ENCODE measurements at regions not wholly inside any gene's neighbourhood (a gene's known extent, or its start where the extent isn't known, plus 50 kb on each side); places are given as distances from the start of the nearest gene placed in this dataset.

GRCh38 chr1:72601035-72601674 is 318.8 kb upstream of the NEGR1 start:
- no peak for DNase-seq (ENCODE audit: low read depth)
- no peak for TF ChIP-seq CTCF (IDR thresholded peaks at IDR 0.05; ENCODE audit: insufficient read depth, low read length, severe bottlenecking)
- H3K4me3 ChIP-seq (ENCODE audit: low read depth, low read length), result no peak overlapping the region
- no peak for FAIRE-seq
- no peaks in the 10 kb centered on the region for H3K36me3 ChIP-seq (ENCODE audit: control insufficient read depth, insufficient read depth, low read length)
- H3K27me3 ChIP-seq (ENCODE audit: control insufficient read depth, insufficient read depth, low read length), result no peaks in the 10 kb centered on the region

GRCh38 chr1:72586023-72586685 is 303.8 kb upstream of the NEGR1 start:
- no peaks in the 10 kb centered on the region for H3K36me3 ChIP-seq (ENCODE audit: control insufficient read depth, insufficient read depth, low read length)
- no peak for DNase-seq (ENCODE audit: low read depth)
- H3K4me3 ChIP-seq (ENCODE audit: low read depth, low read length), result no peak overlapping the region
- FAIRE-seq, result no peak
- no peak for TF ChIP-seq CTCF (IDR thresholded peaks at IDR 0.05; ENCODE audit: insufficient read depth, low read length, severe bottlenecking)
- no peaks in the 10 kb centered on the region for H3K27me3 ChIP-seq (ENCODE audit: control insufficient read depth, insufficient read depth, low read length)

GRCh38 chr1:72579629-72580028 is 297.3 kb upstream of the NEGR1 start:
- FAIRE-seq (no peak), DNase-seq (ENCODE audit: low read depth) (no peak)
- no peak for TF ChIP-seq CTCF (IDR thresholded peaks at IDR 0.05; ENCODE audit: insufficient read depth, low read length, severe bottlenecking)
- Histone ChIP-seq H3K36me3 (ENCODE audit: control insufficient read depth, insufficient read depth, low read length) (no peaks in the 10 kb centered on the region), H3K4me3 (ENCODE audit: low read depth, low read length) (no peak overlapping the region), H3K27me3 (ENCODE audit: control insufficient read depth, insufficient read depth, low read length) (no peaks in the 10 kb centered on the region)

- no peak for DNase-seq (ENCODE audit: low read depth)
- Histone ChIP-seq H3K27me3 (ENCODE audit: control insufficient read depth, insufficient read depth, low read length) (no peaks in the 10 kb centered on the region), H3K36me3 (ENCODE audit: control insufficient read depth, insufficient read depth, low read length) (no peaks in the 10 kb centered on the region), H3K4me3 (ENCODE audit: low read depth, low read length) (no peak overlapping the region)
- FAIRE-seq, result no peak
- TF ChIP-seq CTCF (IDR thresholded peaks at IDR 0.05; ENCODE audit: insufficient read depth, low read length, severe bottlenecking), result no peak
Observed at GRCh38 chr1:72570815-72571214, 288.5 kb upstream of the NEGR1 start.

GRCh38 chr1:72568113-72568512 is 285.8 kb upstream of the NEGR1 start:
- Histone ChIP-seq H3K4me3 (ENCODE audit: low read depth, low read length) (no peak overlapping the region), H3K36me3 (ENCODE audit: control insufficient read depth, insufficient read depth, low read length) (no peaks in the 10 kb centered on the region), H3K27me3 (ENCODE audit: control insufficient read depth, insufficient read depth, low read length) (no peaks in the 10 kb centered on the region)
- DNase-seq (ENCODE audit: low read depth) (no peak), FAIRE-seq (no peak)
- no peak for TF ChIP-seq CTCF (IDR thresholded peaks at IDR 0.05; ENCODE audit: insufficient read depth, low read length, severe bottlenecking)

- DNase-seq (ENCODE audit: low read depth) (no peak), FAIRE-seq (no peak)
- TF ChIP-seq CTCF (IDR thresholded peaks at IDR 0.05; ENCODE audit: insufficient read depth, low read length, severe bottlenecking), result no peak
- no peaks in the 10 kb centered on the region for H3K36me3 ChIP-seq (ENCODE audit: control insufficient read depth, insufficient read depth, low read length)
- H3K4me3 ChIP-seq (ENCODE audit: low read depth, low read length), result no peak overlapping the region
- no peaks in the 10 kb centered on the region for H3K27me3 ChIP-seq (ENCODE audit: control insufficient read depth, insufficient read depth, low read length)
Observed at GRCh38 chr1:72567521-72567920, 285.2 kb upstream of the NEGR1 start.
